ENCODE measurements at regions not wholly inside any gene's neighbourhood (a gene's known extent, or its start where the extent isn't known, plus 50 kb on each side); places are given as distances from the start of the nearest gene placed in this dataset.

DNA sequence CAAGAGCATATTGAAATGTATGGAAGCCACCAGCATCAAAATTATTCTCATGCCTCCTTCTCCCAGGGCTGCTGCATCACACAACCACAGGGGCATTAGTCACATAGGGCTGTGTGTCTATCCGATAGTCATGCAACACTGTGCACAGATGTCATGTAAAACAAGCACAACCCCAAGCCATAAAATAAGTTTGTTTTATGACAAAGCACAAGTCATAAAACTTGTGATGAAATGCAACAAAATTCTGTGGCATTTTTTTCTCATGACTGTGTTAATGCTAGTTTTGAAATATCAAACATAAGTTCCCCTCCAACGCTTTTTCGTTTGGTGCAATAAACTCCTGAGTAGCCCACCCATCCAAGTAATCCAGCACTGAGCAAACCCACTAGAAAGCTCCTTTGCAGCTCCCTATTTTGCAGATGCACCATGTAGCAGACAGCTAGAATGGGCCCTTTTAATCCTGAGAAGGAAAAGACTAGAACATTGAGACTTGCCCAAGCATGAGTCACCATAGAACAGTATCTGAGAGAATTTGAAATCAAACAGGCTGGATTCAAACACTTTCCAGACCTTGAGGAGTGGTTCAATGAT lies 93.3 kb upstream of the ZNF366 start:
- Histone ChIP-seq H2AFZ (ENCODE audit: low read depth, low read length) (no peak overlapping the region), H3K27ac (ENCODE audit: low read length) (no peak overlapping the region), H3K4me2 (ENCODE audit: low read length) (no peak overlapping the region), H3K36me3 (ENCODE audit: insufficient read depth, low read length) (no peaks in the 10 kb centered on the region), H3K4me3 (ENCODE audit: low read length) (no peak overlapping the region), H3K9ac (ENCODE audit: low read length) (no peak overlapping the region), H4K20me1 (ENCODE audit: insufficient read depth) (no peaks in the 10 kb centered on the region), H3K9me3 (ENCODE audit: low read length) (no peaks in the 10 kb centered on the region), H3K79me2 (replicated peaks; ENCODE audit: insufficient read depth, low read length) (no peaks in the 10 kb centered on the region), H3K27me3 (ENCODE audit: insufficient read depth, low read depth, low read length) (no peaks in the 10 kb centered on the region), H3K9me2 (ENCODE audit: insufficient read depth, low read length) (no peaks in the 10 kb centered on the region), H3F3A (ENCODE audit: insufficient read depth, low read length, poor library complexity, severe bottlenecking) (no peaks in the 10 kb centered on the region)
- TF ChIP-seq TAF1 (IDR thresholded peaks at IDR 0.05; ENCODE audit: low read depth) (no peak), SMC3 (conservative IDR thresholded peaks at IDR 0.05; ENCODE audit: poor library complexity) (no peak)
- TF ChIP-seq, protein P1, sequence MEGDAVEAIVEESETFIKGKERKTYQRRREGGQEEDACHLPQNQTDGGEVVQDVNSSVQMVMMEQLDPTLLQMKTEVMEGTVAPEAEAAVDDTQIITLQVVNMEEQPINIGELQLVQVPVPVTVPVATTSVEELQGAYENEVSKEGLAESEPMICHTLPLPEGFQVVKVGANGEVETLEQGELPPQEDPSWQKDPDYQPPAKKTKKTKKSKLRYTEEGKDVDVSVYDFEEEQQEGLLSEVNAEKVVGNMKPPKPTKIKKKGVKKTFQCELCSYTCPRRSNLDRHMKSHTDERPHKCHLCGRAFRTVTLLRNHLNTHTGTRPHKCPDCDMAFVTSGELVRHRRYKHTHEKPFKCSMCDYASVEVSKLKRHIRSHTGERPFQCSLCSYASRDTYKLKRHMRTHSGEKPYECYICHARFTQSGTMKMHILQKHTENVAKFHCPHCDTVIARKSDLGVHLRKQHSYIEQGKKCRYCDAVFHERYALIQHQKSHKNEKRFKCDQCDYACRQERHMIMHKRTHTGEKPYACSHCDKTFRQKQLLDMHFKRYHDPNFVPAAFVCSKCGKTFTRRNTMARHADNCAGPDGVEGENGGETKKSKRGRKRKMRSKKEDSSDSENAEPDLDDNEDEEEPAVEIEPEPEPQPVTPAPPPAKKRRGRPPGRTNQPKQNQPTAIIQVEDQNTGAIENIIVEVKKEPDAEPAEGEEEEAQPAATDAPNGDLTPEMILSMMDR (IDR thresholded peaks at IDR 0.05; ENCODE audit: poor library complexity, severe bottlenecking), result no peak

DNA sequence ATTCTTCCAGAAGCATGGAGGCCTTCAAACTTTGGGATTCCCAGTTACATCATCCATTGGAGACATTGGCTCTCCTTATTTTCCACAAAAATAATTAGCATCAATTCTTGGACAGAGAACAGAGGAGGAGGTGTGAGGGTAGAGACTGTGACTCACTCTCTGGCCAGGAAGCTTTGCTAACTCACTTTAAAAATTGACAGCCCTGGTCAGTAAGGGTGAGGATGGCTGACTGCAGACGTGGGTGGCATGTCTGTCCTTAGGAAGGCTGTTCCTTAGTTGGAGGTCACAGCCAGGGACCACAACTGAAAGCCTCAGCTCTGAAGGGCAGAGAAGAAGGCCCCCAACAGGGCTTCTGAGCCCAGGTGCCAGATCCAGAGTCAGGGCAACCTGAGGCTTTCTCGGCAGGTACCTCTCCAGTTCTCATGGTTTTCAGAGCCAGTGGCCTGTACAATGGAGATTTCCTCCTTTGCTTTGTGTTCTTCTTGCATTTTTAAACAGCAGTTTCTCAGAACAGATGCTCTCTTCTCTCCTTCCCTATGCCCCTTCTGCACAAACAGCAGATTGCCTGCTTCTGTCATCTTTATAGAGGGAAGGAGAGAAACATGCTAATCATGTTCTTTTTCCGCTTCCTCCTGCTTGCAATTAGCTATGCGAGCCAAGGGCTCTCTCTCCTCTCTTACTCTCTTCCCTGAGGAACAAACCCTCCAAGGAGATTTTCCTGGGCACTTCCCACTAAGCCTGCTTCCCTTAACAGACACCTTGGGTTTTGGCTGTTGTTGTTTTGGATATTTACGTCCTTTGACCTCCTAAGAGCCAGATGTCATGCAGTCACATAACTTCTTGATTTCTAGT lies 92.5 kb upstream of the ZNF366 start:
- no peak overlapping the region for H3K27ac ChIP-seq (ENCODE audit: low read length)
- H3K9me2 ChIP-seq (ENCODE audit: insufficient read depth, low read length), result no peaks in the 10 kb centered on the region
- H3K4me2 ChIP-seq (ENCODE audit: low read length), result no peak overlapping the region

More for the DNA sequence above, 92.5 kb upstream of the ZNF366 start:
- Histone ChIP-seq H3K36me3 (ENCODE audit: insufficient read depth, low read length) (no peaks in the 10 kb centered on the region), H3K9ac (ENCODE audit: low read length) (no peak overlapping the region), H3K27me3 (ENCODE audit: insufficient read depth, low read depth, low read length) (no peaks in the 10 kb centered on the region), H3K9me3 (ENCODE audit: low read length) (no peaks in the 10 kb centered on the region), H4K20me1 (ENCODE audit: insufficient read depth) (no peaks in the 10 kb centered on the region), H2AFZ (ENCODE audit: low read depth, low read length) (no peak overlapping the region), H3F3A (ENCODE audit: insufficient read depth, low read length, poor library complexity, severe bottlenecking) (no peaks in the 10 kb centered on the region), H3K4me3 (ENCODE audit: low read length) (no peak overlapping the region), H3K79me2 (replicated peaks; ENCODE audit: insufficient read depth, low read length) (no peaks in the 10 kb centered on the region)
- TF ChIP-seq POLR2AphosphoS5 (IDR thresholded peaks at IDR 0.05), result no peak
- TF ChIP-seq TAF1 (IDR thresholded peaks at IDR 0.05; ENCODE audit: low read depth), result no peak
- TF ChIP-seq SMC3 (conservative IDR thresholded peaks at IDR 0.05; ENCODE audit: poor library complexity), result no peak
- TF ChIP-seq MXI1 (conservative IDR thresholded peaks at IDR 0.05; ENCODE audit: poor library complexity, severe bottlenecking), result no peak
- TF ChIP-seq, protein P2, sequence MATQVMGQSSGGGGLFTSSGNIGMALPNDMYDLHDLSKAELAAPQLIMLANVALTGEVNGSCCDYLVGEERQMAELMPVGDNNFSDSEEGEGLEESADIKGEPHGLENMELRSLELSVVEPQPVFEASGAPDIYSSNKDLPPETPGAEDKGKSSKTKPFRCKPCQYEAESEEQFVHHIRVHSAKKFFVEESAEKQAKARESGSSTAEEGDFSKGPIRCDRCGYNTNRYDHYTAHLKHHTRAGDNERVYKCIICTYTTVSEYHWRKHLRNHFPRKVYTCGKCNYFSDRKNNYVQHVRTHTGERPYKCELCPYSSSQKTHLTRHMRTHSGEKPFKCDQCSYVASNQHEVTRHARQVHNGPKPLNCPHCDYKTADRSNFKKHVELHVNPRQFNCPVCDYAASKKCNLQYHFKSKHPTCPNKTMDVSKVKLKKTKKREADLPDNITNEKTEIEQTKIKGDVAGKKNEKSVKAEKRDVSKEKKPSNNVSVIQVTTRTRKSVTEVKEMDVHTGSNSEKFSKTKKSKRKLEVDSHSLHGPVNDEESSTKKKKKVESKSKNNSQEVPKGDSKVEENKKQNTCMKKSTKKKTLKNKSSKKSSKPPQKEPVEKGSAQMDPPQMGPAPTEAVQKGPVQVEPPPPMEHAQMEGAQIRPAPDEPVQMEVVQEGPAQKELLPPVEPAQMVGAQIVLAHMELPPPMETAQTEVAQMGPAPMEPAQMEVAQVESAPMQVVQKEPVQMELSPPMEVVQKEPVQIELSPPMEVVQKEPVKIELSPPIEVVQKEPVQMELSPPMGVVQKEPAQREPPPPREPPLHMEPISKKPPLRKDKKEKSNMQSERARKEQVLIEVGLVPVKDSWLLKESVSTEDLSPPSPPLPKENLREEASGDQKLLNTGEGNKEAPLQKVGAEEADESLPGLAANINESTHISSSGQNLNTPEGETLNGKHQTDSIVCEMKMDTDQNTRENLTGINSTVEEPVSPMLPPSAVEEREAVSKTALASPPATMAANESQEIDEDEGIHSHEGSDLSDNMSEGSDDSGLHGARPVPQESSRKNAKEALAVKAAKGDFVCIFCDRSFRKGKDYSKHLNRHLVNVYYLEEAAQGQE (IDR thresholded peaks at IDR 0.05; ENCODE audit: borderline replicate concordance), result no peak
- no peak for TF ChIP-seq EP300 (conservative IDR thresholded peaks at IDR 0.05; ENCODE audit: poor library complexity, severe bottlenecking)
- TF ChIP-seq, protein P1 (IDR thresholded peaks at IDR 0.05; ENCODE audit: poor library complexity, severe bottlenecking), result no peak
- TF ChIP-seq RAD21 (conservative IDR thresholded peaks at IDR 0.05), result no peak
- TF ChIP-seq EZH2 (IDR thresholded peaks at IDR 0.05; ENCODE audit: borderline replicate concordance, insufficient read depth, low read length, poor library complexity, severe bottlenecking), result no peak

Data from neural cell (in vitro differentiated cells).